ENCODE measurements at regions not wholly inside any gene's neighbourhood (a gene's known extent, or its start where the extent isn't known, plus 50 kb on each side); places are given as distances from the start of the nearest gene placed in this dataset.

GRCh38 chr6:90654806-90655205, 67.9 kb upstream of the MAP3K7 start:
- H2AFZ ChIP-seq (ENCODE audit: low read length) = no peak overlapping the region
- H4K20me1 ChIP-seq (ENCODE audit: control insufficient read depth, insufficient read depth, insufficient read length) = no peaks in the 10 kb centered on the region
- H4K8ac ChIP-seq (replicated peaks; ENCODE audit: insufficient read length, low read depth, low read length) = no peak overlapping the region
- WGBS (ENCODE audit: extremely low coverage, insufficient read length, low lambda C conversion rate) = no CpG with 5 or more reads among the region's 5 CpGs
- no peak overlapping the region for H3K14ac ChIP-seq (ENCODE audit: insufficient read depth, low read length)
- H3K27ac Mint-ChIP-seq = no peak overlapping the region
- no peak overlapping the region for H3K23ac ChIP-seq (ENCODE audit: insufficient read length, low read depth, low read length)
- H3K23me2 ChIP-seq (ENCODE audit: insufficient read length, low read depth, low read length, poor library complexity, severe bottlenecking) = no peaks in the 10 kb centered on the region
- H2BK20ac ChIP-seq (ENCODE audit: low read depth, low read length, poor library complexity, severe bottlenecking) = no peak overlapping the region
- H3K4me1 ChIP-seq (ENCODE audit: insufficient read depth, low read length) = no peaks in the 10 kb centered on the region
- H3K18ac ChIP-seq (ENCODE audit: insufficient read length, low read depth, low read length) = no peak overlapping the region
- H3K4me3 Mint-ChIP-seq = no peak overlapping the region
- H3K79me2 ChIP-seq (ENCODE audit: insufficient read depth, low read length) = no peaks in the 10 kb centered on the region
- no peak overlapping the region for H4K5ac ChIP-seq (ENCODE audit: insufficient read length, low read depth, low read length)
- H2BK15ac ChIP-seq (ENCODE audit: low read depth, low read length) = no peak overlapping the region
- H3K9ac ChIP-seq (ENCODE audit: extremely low read depth, insufficient read length, low read length) = no peak overlapping the region
- no peaks in the 10 kb centered on the region for H3K27me3 Mint-ChIP-seq (ENCODE audit: low read depth)
- H3K27me3 ChIP-seq (ENCODE audit: insufficient read depth, low read length) = no peaks in the 10 kb centered on the region; the same call in 1 of the 2 replicates
- H4K91ac ChIP-seq (ENCODE audit: insufficient read length, low read depth, low read length) = no peak overlapping the region
- no peak overlapping the region for H2BK12ac ChIP-seq (ENCODE audit: insufficient read length, low read depth, low read length)
- no peak overlapping the region for H3K4me2 ChIP-seq (ENCODE audit: insufficient read depth, insufficient read length, low read length)
- no peaks in the 10 kb centered on the region for H3K79me1 ChIP-seq (ENCODE audit: insufficient read depth, low read depth, low read length, poor library complexity, severe bottlenecking)
- no peak overlapping the region for H3K4ac ChIP-seq (ENCODE audit: low read depth, low read length)
- DNase-seq = no peak
- no peak overlapping the region for H3K27ac ChIP-seq (ENCODE audit: insufficient read length, low read depth, low read length)
- H2BK5ac ChIP-seq (ENCODE audit: insufficient read length, low read length) = no peak overlapping the region
- no peak overlapping the region for H3K56ac ChIP-seq (ENCODE audit: insufficient read length, low read depth, low read length)
- H3K4me1 Mint-ChIP-seq = peaks cover 4 to 14% of the 10 kb centered on the region in 2 experiments; a peak in 3 of 4 replicates
- H3K9me3 ChIP-seq (ENCODE audit: control insufficient read depth, low read depth, low read length) = no peaks in the 10 kb centered on the region
- no peaks in the 10 kb centered on the region; a peak in 1 of 5 replicates for H3K9me3 Mint-ChIP-seq
- no peaks in the 10 kb centered on the region for H3K36me3 Mint-ChIP-seq (ENCODE audit: insufficient read depth in 1 of 3, low read depth in 3 of 3)
- TF ChIP-seq, protein P1, sequence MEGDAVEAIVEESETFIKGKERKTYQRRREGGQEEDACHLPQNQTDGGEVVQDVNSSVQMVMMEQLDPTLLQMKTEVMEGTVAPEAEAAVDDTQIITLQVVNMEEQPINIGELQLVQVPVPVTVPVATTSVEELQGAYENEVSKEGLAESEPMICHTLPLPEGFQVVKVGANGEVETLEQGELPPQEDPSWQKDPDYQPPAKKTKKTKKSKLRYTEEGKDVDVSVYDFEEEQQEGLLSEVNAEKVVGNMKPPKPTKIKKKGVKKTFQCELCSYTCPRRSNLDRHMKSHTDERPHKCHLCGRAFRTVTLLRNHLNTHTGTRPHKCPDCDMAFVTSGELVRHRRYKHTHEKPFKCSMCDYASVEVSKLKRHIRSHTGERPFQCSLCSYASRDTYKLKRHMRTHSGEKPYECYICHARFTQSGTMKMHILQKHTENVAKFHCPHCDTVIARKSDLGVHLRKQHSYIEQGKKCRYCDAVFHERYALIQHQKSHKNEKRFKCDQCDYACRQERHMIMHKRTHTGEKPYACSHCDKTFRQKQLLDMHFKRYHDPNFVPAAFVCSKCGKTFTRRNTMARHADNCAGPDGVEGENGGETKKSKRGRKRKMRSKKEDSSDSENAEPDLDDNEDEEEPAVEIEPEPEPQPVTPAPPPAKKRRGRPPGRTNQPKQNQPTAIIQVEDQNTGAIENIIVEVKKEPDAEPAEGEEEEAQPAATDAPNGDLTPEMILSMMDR (conservative IDR thresholded peaks at IDR 0.05) = no peak
- no peak overlapping the region for H2AK5ac ChIP-seq (ENCODE audit: insufficient read length, low read length)
- H2BK120ac ChIP-seq (ENCODE audit: low read depth, low read length, poor library complexity, severe bottlenecking) = no peak overlapping the region
- H3T11ph ChIP-seq (ENCODE audit: low read length) = no peak overlapping the region

Measured in H9 (cell line).